HL-60 (cell line): ENCODE measurements at regions not wholly inside any gene's neighbourhood (a gene's known extent, or its start where the extent isn't known, plus 50 kb on each side); places are given as distances from the start of the nearest gene placed in this dataset.

Source experiments
- CTCF ChIP-seq: IDR thresholded peaks from one replicate; pipeline ENCODE4 v1.5.1; 2011; ENCODE audit warnings: low read length, control low read depth, inconsistent platforms; ENCODE audit not compliant: insufficient read depth
- GABPA ChIP-seq: IDR thresholded peaks from 2 replicates; pipeline ENCODE4 v1.6.1; 2012; ENCODE audit warnings: low read depth

GRCh38 chr4:114385195-114385985 lies 213.2 kb upstream of the UGT8 start:
- TF ChIP-seq CTCF (no peak), GABPA (no peak)
